H4 (cell line): ENCODE measurements at regions not wholly inside any gene's neighbourhood (a gene's known extent, or its start where the extent isn't known, plus 50 kb on each side); places are given as distances from the start of the nearest gene placed in this dataset.
"Not testable (repeated sequence)": the region's sequence is repeated elsewhere in the genome, so short reads cannot be mapped to it uniquely, and the experiment has no call there.

Experiments used
- DNase-seq: peaks from one replicate; pipeline ENCODE4 v3.0.0-alpha.2; 2015; ENCODE audit warnings: low spot score

DNA sequence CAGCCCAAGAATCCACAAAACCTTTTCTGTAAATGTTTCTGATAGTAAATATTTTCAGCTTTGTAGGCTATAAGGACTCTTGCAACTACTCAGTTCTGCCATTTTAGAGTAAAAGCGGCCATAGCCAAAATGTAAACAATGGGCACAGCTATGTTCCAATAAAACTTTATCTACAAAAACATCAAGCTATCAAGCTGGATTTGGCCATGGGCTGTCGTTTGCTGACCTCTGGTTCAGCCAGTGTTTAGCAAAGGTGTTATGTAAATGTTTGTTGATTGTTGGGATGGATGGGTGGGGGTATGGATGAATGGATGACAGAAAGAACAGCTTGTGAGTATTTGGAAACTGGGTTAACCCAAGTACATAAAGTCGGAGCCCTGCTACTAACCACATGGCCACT lies 111.1 kb upstream of the VRK1 start:
- no peak for DNase-seq

DNA sequence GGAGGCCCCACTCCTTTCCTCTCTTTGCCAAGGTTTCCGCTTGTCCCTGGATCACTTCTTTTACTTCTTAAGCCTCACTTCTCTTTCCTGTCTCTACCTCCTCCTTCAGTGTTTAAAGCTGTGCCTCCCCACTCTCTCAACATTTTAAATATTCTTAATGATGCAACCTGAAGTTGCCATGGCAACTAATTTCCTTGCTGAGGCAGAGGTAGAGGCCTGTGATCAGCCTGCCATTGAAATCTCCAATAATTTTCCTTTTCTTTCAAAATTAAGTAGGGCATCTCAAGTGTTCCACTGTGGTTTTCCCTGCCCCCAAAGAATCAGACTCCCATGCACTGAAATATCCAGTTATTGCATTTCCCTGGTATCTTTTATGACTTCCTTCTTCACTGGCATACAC lies 108.6 kb upstream of the VRK1 start:
- no peak for DNase-seq

DNA sequence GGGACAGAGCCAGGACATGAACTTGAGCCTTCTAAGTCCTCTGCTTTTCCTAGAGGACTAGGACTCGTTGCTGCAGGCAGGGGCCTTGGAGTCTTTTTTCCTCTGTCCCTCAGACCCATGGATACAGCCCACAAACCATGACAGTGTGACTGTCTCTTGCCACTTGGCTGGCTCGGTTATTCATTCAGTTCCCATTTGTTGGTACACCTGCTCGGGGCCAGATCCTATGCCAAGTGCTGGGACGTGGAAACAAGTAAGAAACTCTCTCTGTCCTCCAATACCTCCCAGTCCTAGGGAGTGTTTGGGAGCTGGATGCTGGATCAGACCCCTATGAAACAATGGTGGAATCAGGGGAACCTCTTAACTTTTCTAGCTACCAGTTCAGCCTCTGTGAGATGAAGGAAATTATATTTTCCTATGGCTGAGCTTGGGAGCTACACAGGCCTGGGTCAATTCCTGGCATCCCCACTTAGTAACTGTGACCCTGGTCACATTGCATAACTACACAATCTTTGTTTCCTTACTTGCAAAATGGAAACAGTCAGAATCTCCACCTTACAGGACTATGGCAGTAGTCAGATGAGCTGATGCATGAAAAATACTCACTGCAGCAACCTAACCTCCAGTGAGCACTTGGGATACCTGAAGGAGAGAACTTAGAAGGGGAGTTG lies 106.3 kb upstream of the VRK1 start:
- no peak for DNase-seq

DNA sequence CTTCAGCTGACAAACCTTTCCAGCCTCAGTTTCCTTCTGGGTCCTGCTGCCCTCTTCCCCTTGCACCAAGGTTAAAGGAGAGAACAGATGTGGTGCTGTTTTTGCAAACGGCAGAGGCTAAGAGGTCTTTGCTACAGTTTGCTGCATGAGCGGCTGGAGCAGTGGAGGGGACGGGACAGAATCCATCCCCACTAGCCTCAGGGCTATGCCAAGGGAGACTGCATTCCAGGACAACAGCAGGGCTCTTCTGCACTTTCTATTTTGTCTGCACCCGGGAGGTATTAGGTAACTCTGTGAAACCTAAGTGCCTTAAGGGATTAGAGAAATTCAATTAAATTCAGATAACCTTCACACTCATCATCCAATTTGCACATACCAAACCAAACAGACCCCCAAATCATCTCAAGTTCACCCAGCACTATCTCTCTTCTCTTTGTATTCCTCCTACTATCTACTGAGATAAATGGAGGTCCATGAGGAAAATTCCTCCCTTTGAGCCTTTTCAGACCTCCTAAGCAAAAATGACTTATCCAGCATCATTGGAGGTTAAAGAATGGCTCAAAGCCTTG lies 103.8 kb upstream of the VRK1 start:
- DNase-seq, result no peak

DNA sequence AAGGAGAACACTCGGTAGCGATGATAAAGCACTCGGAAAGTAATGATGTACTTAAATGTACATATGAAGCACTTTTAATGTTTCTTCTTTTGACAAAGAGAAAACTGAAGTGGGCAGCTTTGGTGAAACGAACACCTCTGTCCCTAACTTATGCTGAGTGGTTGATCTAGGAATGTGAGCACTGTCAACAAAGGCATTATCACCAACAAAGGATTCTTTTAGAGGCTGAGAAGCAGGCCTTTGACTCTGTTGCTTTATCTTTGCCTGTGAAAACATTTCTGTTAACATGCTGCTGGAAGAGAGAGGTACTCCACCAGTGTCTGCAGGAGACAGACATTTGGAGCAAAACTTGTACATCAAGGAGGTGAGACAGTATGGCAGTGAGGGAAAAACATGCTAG lies 103.2 kb upstream of the VRK1 start:
- no peak for DNase-seq

DNA sequence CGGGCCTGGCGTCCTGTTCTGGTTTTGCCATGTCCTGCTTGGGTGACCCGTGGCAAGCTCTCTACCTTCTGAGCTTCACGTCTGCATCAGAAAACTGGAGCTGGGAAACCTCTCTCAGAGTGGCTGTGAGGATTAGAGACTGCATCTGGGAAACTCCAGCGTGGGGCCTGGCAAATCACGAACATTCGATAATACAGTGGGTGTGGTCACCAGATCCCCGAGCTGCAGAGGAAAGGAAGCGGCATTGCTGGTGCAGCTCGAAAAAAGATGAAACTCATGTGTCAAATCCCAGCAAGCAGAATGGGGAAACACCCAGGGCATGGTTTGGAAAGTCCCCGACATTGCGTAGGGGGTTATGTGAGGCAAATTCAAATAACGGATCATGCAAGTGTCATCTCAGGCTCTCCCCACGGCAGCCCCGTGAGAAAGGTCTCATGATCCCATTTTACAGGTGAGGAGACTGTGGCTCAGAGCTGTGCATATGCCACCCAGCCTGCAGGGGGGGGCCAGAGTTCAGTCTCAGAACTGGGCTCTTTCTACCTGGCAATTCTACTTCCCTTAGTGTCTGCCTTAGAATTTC lies 98.1 kb upstream of the VRK1 start:
- DNase-seq, result no peak

DNA sequence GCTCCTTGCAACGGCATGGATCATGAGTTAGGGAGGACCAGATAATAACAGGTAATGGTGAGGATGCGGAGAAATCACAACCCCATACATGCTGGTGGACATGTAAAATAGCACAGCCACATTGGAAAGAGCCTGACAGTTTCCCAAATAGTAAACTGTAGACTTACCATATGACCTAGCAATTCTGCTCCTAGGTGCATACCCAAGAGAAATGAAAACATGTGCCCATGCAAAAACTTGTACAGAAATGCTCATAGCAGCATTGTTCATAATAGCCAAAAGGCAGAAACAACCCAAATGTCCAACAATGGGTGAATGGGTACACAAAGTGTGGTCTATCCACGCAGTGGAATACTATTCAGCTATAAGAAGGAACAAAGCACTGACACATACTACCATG lies 97.5 kb upstream of the VRK1 start:
- no peak for DNase-seq

DNA sequence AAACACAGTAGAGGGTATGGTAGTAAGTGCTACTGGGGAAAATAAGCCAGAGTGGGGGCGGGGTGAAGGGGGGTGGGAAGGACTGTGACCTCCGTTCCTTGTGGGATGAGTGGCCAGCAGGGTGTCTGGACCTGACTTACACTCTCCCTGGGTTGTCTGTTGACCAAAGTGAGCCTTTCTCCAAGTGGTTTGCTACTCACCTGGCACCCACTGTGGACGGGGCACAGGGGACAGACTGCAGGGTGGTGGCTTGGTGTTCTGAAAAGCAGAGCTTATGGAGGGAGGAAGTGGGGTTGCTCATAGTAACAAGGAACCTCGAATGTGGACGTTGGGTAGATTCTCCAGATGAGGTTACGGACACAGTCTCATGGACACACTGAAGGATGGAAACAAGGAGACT lies 94.4 kb upstream of the VRK1 start:
- DNase-seq, result no peak

DNA sequence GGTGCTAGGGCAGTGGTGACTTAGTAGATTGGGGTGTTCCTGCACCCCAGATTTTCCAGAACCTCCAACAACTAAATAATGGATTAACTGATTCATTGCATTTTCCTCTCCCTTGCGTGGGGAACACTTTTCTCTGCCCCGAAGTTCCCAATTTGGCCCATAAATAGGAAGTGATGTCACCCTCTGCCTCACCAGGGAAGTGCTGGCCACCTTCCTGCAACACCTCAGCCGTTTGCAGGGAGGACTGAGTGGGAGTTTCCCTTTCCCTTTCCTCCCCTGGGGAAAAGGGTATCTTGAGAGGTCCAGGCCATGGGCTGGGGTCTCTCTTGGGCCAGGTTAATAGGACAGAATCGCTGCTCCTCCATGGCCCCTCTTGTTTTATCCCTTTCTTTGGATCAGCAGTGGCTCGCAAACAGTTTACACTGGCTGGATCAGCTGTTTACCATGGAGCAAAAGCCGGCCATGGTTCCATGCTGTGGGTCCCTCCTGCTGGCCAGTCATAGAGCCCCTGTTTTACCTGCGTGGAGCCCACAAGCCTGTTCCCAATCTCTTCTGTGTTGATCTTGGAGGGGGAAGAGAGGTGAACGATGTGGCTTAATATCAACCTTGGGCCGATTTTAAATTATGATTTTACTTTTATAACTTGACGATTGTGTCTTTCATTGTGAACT lies 91.6 kb upstream of the VRK1 start:
- DNase-seq, result no peak

DNA sequence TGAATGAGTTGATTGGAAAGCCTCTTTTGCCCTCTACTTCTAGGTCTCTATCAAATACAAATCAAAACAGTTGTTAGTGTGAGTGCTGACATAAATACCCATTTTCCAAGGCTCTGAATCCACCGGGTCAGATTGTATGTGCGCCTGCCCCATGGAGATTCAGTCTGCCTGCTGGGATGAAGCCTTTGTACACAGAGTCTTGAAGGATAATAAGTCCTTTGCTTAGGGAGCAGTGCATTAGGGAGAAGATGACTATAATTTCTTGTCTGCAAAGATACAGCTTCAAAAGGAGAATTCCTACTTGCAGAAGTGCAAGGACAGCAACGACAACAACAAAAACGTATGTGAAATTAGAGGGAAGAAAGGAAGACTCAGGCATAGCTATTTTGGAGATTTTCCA lies 90.3 kb upstream of the VRK1 start:
- no peak for DNase-seq

DNA sequence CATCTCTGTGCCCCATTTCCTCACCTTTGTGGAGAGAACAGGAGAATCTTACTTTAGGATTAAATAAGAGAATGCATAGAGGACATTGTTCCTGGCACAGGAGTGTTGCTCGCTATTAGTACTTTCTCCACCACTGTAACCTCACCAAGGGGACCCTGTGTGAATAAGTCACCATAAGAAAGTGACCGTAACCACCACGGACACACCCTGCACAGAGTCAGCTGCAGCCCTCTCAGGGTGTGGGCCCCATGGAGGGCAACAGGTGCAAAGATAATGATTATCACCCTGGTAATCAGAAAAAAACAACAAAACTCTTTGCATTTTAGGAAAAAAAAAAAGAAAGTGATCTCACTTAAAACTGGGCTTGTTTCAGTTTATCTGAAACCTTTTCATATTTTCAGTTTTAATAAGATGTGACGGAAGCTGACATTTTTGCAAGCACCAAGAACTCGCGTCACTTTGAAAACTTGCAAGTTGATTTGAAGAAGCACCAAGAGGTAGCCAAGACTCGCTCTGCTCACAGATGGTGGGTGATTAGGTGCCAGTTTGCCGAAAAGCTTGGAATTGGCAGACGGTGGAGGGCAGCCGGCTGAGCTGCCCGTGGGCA lies 87.0 kb upstream of the VRK1 start:
- no peak for DNase-seq

DNA sequence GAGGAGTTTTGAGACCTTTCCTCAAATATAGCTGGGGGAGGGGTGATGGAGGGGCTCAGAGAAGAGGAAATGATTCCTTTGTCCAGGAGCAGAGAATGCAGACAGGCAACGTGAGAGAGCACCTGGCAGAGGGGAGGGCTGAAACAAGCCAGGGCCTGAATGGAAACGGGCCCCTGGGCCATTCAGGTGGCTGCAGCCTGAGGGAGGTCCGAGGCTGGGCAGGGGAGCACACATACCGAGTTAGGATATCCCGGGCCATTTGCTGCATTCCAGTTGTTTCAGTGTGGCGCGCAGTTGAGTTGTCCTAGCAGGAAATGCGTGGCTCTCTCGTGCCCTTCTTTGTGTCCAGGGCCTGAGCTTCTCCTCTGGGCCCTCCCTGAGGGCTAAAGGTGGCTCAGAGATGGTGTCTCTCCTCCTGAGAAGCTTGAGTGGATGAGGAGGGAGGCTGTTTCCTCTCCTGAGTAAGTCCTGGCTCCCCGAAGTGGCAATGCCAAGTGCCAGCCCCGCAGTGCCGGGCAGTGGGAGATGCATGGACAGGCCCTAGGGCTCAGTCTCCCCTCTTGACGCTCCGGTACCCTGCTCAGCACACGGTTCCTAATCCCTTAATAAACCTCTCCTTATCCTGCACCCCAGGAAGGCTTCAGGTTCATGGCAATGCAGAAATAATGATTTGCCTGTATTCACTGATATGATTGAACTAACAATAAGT lies 85.5 kb upstream of the VRK1 start:
- DNase-seq, result no peak

DNA sequence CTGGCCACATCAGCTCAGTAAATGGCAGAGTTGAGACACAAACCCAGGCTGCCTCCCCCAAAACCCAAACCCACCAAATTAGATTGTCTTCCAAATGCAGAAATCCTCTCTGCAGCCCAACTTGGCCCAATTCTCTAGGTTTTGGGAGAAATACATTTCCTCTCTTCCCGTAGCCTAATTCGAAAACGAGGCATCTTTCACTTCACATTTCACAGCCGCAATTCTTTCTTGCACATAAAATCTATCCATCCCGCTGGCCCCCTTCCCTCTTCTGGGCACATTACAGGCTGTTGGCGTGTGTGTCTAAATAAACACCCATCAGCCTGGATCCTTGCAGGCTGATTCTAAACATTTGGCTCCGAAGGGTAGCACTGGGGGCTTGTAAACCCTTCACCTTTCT lies 83.8 kb upstream of the VRK1 start:
- DNase-seq, result no peak

DNA sequence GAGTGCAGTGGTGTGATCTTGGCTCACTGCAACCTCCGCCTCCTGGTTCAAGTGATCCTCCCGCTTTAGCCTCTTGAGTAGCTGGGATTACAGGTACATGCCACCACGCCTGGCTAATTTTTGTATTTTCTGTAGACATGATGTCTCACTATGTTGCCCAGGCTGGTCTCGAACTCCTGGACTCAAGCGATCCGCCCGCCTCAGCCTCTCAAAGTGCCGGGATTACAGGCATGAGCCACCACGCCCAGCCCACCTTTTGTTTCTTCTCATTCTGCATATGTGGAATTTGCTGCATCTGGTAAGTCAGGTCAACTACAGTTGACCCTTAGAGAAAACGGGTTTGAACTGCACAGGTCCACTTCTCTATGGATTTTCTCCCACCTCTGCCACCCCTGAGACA lies 82.6 kb upstream of the VRK1 start:
- not testable (repeated sequence) for DNase-seq

DNA sequence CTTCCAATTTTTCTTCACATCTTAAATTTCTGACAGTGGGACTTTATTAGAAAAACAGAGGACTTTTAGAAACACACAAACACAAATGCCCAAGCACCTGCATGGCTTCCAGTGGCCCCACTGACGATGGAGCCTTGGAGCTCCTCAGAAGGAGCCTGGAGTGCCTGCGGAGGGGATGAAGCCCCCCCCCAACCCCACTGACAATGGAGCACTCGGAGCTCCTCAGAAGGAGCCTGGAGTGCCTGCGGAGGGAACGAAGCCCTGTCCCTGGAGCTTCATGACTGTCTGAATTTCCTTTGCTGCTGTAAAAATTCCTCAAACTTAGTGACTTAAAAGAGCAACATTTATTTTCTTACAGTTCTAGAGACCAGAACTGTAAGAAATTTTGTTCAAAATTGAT lies 80.1 kb upstream of the VRK1 start:
- no peak for DNase-seq

DNA sequence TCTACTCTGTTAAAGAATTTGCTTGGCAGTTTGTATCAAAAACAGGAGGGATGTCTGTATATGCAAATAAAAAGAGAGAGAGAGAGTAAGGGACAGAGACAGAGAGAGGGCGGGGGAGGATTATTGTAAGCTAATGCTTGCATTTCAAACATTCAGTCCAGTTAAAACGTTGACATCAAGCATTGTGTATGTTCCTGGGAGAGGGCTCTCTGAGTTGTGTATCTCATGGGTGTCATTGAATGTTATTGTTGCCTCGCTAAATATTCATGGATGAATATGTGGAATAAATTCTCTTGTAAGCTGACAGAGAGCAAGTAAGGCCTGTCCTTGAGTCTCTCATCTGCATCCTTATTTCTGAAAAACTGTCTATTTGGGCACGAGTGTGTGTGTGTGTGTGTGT lies 78.8 kb upstream of the VRK1 start:
- no peak for DNase-seq

DNA sequence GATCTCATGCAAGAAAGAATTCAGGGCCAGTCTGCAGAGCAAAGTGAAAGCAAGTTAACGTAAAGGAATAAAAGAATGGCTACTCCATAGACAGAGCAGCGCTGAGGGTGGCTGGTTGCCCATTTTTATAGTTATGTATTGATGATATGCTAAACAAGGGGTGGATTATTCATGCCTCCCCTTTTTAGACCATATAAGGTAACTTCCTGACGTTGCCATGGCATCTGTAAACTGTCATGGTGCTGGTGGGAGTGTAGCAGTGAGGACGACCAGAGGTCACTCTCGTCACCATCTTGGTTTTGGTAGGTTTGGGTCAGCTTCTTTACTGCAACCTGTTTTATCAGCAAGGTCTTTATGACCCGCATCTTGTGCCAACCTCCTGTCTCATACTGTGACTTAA lies 76.5 kb upstream of the VRK1 start:
- DNase-seq, result not testable (repeated sequence)

DNA sequence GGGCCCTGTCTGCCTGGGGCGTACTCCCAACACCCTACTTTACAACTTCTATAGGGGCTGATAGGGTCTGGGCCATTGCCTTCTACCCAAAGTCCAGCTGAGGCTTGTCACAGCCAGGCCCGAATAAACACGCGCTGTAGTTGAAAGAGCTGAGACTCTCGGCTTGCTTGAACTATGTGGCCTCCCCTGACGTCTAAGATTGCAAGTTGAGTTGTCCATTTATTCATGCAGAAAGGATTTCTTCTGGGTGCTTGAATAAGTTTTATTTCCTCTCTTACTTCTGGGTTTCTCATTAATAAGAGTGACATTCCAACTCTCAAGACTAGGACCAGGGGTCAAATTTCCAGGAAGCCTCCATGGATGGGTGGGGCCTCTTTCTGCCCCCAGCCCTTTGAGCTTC lies 74.4 kb upstream of the VRK1 start:
- DNase-seq, result no peak

DNA sequence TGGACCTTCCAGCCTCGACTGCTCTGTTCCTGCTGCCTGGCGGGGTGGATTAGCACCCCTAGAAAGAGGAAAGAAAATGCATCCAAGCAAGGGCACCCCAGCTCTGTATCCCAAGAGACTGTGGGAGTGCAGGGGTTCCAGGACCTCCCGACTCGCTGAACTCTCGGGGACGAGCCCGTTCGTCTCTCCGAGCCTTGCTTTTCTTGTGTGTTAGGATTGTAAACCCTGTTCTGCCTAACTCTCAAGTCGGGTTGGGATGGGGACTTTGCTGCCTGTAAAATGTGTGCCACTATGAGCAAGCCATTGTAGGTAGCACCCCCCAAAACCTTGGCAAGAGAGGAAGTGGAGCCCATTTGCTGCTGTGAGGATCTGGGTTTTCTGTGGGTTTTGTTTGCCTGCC lies 73.2 kb upstream of the VRK1 start:
- DNase-seq, result no peak

DNA sequence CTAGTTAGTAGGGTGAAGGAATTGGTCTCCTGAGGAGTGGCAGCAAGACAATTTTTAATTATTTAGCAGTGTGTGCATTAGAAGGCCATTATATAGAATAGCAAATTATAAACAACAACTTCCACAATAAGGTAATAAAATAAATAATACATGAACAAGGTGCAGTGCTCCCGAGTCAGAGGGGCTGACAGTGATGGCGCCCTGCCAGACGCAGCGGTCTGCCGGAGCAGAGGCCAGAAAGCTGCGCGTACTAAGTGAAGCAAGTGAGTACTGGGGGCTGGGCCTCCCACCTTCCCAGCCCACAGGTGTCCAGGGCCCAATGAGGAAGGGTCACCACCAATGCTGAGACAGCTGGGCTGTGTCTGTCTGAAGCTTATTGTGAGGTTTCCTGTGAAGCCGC lies 72.0 kb upstream of the VRK1 start:
- no peak for DNase-seq

DNA sequence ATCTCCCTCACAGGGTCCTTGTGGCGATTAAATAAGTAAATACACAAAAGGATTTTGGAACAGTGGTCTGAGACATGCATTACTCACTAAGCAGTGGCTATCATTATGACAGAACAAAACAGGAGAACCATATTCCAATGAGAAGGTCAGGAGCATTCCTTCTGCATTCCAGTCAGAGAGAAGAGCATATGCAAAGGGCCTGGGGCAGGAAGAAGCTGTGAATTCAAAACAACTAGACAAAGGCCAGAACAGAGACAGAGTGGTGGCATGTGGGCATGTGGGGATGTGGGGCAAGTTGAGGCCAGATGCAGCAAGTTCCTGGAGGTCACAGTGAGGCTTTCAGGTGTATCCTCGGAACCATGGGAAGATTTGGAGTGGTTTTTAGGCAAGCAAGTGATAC lies 70.1 kb upstream of the VRK1 start:
- no peak for DNase-seq

DNA sequence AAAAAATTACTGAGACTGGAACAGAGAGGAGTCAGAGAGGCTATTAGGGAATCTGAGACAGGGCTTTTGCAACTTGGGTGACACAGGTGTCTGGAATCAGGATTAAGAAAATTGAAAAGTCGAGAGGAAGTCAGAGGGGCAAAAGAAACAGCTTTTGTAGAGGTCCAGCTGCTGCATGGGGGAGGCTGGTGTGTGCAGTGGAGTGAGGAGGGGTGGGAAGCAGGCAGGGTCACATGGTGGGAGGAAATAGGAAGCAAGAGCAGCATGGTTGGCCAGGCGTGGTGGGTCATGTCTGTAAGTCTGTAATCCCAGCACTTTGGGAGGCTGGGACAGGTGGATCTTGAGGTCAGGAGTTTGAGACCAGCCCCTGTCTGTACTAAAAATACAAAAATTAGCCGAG lies 69.7 kb upstream of the VRK1 start:
- DNase-seq, result no peak
